Activated CD8-positive, alpha-beta T cell treated with anti-CD3 and anti-CD28 coated beads for 36 hours (primary cell): ENCODE measurements at regions not wholly inside any gene's neighbourhood (a gene's known extent, or its start where the extent isn't known, plus 50 kb on each side); places are given as distances from the start of the nearest gene placed in this dataset.

Experiments used
- ATAC-seq: fragments of 200-7000 bp; cut with Tn5 transposase; one replicate; pipeline ENCODE4 v1.10.0; 2021; ENCODE audit warnings: mild to moderate bottlenecking, moderate library complexity
- CTCF ChIA-PET: fragments of 350-600 bp; sonication (Branson Sonifier 250); formaldehyde crosslinking; loops from one replicate; lab custom pipeline; 2021; ENCODE audit warnings: antibody characterized with exemption; lab: Charles Lee
- POLR2A ChIA-PET: fragments of 350-600 bp; sonication (Branson Sonifier 250); formaldehyde crosslinking; loops from one replicate; lab custom pipeline; 2021; ENCODE audit warnings: antibody characterized with exemption; lab: Charles Lee
- DNase-seq: peaks from one replicate; pipeline ENCODE4 v3.0.0-alpha.2; 2020
- H3K27ac Mint-ChIP-seq: one replicate; pipeline ENCODE4 v1.8.0; 2021; ENCODE audit warnings: mild to moderate bottlenecking, mixed read lengths
- H3K27me3 Mint-ChIP-seq: one replicate; pipeline ENCODE4 v1.8.0; 2021; ENCODE audit warnings: mixed read lengths
- H3K36me3 Mint-ChIP-seq: one replicate; pipeline ENCODE4 v1.8.0; 2021; ENCODE audit warnings: low read depth, mixed read lengths
- H3K4me1 Mint-ChIP-seq: one replicate; pipeline ENCODE4 v1.8.0; 2021; ENCODE audit warnings: low read depth, mixed read lengths
- H3K4me3 Mint-ChIP-seq: one replicate; pipeline ENCODE4 v1.8.0; 2021; ENCODE audit warnings: mild to moderate bottlenecking, moderate library complexity, mixed read lengths
- H3K9me3 Mint-ChIP-seq: one replicate; pipeline ENCODE4 v1.8.0; 2021; ENCODE audit warnings: mixed read lengths
- CTCF ChIP-seq: fragments of 200-600 bp; IDR thresholded peaks from one replicate; pipeline ENCODE4 v1.8.0; 2022; ENCODE audit warnings: antibody characterized with exemption, mild to moderate bottlenecking
- intact Hi-C: fragments of 100-400 bp; cut with micrococcal nuclease; formaldehyde crosslinking; loops from one replicate; pipeline ENCODE4 v1.10.0; 2022

DNA sequence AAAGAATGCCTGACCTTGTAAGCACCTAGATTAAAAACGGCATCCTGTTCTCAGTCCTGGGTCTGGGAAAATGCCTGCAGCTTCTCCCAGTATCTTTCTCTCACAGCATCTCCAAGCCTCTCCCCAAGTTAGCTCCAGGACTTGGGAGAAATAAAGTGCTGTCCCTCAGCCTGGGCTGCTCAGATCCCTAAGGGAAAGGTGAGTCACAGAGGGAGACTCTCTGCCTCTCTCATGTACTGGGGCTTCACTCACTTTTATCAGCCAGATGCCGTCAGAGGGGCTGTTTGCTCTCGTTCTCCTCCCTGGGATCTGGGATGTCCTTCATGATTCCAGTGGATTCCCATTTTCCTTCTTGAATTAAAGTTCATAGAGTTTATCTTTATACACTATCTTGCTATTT is 293.6 kb downstream of the COL12A1 start:
- intact Hi-C loops = no loop called here
- ATAC-seq (no peak), DNase-seq (no peak)
- Mint-ChIP-seq H3K36me3 (no peaks in the 10 kb centered on the region), H3K4me1 (no peaks in the 10 kb centered on the region), H3K27ac (no peak overlapping the region), H3K27me3 (no peaks in the 10 kb centered on the region), H3K9me3 (no peaks in the 10 kb centered on the region), H3K4me3 (no peak overlapping the region)
- ChIA-PET CTCF (no interaction called here), POLR2A (no interaction called here)
- no peak for TF ChIP-seq CTCF

- no peak for DNase-seq
- ChIA-PET POLR2A (no interaction called here), CTCF (no interaction called here)
- Mint-ChIP-seq H3K27me3 (no peaks in the 10 kb centered on the region), H3K4me3 (no peak overlapping the region), H3K9me3 (peaks cover 11% of the 10 kb centered on the region), H3K27ac (no peak overlapping the region), H3K36me3 (no peaks in the 10 kb centered on the region), H3K4me1 (no peaks in the 10 kb centered on the region)
- no peak for TF ChIP-seq CTCF
- ATAC-seq = no peak
- intact Hi-C loops = no loop called here
Observed at GRCh38 chr6:74902846-74903245, 303.0 kb downstream of the COL12A1 start.

GRCh38 chr6:74902089-74902488 is 303.8 kb downstream of the COL12A1 start:
- Mint-ChIP-seq H3K4me3 (no peak overlapping the region), H3K9me3 (peaks cover 12% of the 10 kb centered on the region), H3K27me3 (no peaks in the 10 kb centered on the region), H3K36me3 (no peaks in the 10 kb centered on the region), H3K4me1 (no peaks in the 10 kb centered on the region), H3K27ac (no peak overlapping the region)
- intact Hi-C loops = no loop called here
- POLR2A ChIA-PET = no interaction called here
- ATAC-seq = no peak
- CTCF ChIA-PET = no interaction called here
- TF ChIP-seq CTCF = no peak
- DNase-seq = no peak

DNA sequence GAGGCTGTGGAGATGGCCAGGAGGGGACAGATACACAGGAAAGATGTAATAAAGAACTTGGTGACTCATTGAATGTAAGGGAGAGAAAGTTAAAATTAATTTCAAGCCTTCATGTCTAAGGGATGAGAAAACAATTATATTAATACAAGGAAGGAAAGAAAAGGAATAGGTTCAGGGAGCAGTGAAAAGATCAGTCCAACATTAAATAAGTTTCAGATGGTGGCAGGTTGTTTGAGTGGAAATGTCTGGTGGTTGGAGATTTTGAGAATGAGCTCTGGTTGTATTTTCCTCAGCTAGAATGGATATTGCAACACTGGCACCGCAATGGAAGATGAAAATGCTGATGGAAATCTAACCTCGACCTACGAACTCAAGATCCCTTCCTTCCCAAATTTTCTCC is 304.3 kb downstream of the COL12A1 start:
- ChIA-PET POLR2A (no interaction called here), CTCF (no interaction called here)
- Mint-ChIP-seq H3K9me3 (peaks cover 12% of the 10 kb centered on the region), H3K4me3 (no peak overlapping the region), H3K36me3 (no peaks in the 10 kb centered on the region), H3K27ac (no peak overlapping the region), H3K27me3 (no peaks in the 10 kb centered on the region), H3K4me1 (no peaks in the 10 kb centered on the region)
- DNase-seq (no peak), ATAC-seq (no peak)
- no peak for TF ChIP-seq CTCF
- intact Hi-C loops = no loop called here

- POLR2A ChIA-PET = no interaction called here
- Mint-ChIP-seq H3K27ac (no peak overlapping the region), H3K4me3 (no peak overlapping the region), H3K9me3 (peaks cover 10% of the 10 kb centered on the region), H3K36me3 (no peaks in the 10 kb centered on the region), H3K4me1 (no peaks in the 10 kb centered on the region), H3K27me3 (no peaks in the 10 kb centered on the region)
- DNase-seq (no peak), ATAC-seq (no peak)
- CTCF ChIA-PET = no interaction called here
- intact Hi-C loops = no loop called here
- TF ChIP-seq CTCF = no peak
Observed at GRCh38 chr6:74899416-74899815, 306.4 kb downstream of the COL12A1 start.
